Iris pigment epithelial cell (primary cell): ENCODE measurements at regions not wholly inside any gene's neighbourhood (a gene's known extent, or its start where the extent isn't known, plus 50 kb on each side); places are given as distances from the start of the nearest gene placed in this dataset.
"Not testable (repeated sequence)": the region's sequence is repeated elsewhere in the genome, so short reads cannot be mapped to it uniquely, and the experiment has no call there.

Source experiments
- DNase-seq: peaks from one replicate; pipeline ENCODE4 v3.0.0-alpha.2; 2011; ENCODE audit warnings: low read depth

- DNase-seq: no peak
Observed at GRCh38 chr20:11174861-11175260, 501.1 kb upstream of the JAG1 start.

DNA sequence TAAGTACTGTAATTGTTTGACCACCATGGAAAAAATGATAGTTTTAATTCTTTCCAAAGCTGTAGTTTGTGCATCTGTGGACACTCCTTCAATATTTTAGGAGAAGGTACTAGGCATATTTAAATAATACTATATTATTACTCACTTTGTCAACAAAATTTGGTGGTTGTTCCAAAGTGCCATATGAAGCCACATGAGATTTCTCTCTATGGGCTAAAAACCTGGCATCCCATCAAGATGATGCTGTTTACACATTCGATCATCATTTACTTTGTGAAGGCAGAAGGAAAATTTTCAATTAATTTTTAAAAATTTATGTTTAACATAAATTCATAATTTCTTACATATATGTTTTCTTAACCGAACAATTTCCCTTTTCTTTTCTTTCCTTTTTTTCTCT is 502.6 kb upstream of the JAG1 start:
- DNase-seq: no peak

GRCh38 chr20:11178946-11179654 is 505.3 kb upstream of the JAG1 start:
- DNase-seq: peak; percentile 92

- DNase-seq: no peak
Observed at GRCh38 chr20:11180186-11180585, 506.4 kb upstream of the JAG1 start.

- not testable (repeated sequence) for DNase-seq
Observed at GRCh38 chr20:11181129-11181528, 507.3 kb upstream of the JAG1 start.

GRCh38 chr20:11181966-11182365 is 508.2 kb upstream of the JAG1 start:
- no peak for DNase-seq

- peak; percentile 49 for DNase-seq
Observed at GRCh38 chr20:11182720-11183119, 508.9 kb upstream of the JAG1 start.

- peak; percentile 51 for DNase-seq
Observed at GRCh38 chr20:11186301-11187008, 512.7 kb upstream of the JAG1 start.

DNA sequence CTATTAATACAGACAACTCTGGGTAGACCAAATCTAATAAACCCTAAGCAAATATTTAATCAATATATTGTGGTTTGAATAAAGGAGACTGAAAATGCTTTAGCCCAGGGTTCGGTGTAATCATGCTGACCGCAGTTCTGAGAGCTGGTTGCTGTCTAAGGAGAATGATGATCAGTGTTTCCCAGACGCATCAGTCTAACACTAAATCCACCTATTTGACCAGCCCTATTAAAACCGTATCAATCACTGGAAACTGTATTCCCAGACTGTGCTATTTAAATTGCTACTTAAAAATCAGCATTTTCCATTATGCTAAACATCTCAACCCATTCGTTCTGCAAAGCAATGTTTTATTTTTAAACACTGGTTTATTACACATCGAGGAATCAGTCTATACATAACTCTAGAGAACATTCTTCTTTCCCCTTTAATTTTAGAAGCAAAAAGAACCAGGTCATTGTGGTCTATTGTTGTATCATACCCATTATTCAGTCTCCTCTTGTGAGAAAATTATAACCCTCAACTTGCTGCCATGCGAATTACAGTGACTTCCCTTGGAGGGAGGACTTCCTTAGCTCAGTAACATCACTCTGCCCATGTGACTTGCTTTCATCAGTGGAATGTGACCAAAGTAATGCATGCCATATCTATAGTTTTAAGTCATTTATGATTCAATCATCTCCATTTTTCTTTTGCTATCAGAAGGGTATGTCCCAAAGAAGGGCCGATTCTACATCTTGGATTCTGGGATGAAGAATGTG is 515.2 kb upstream of the JAG1 start:
- no peak for DNase-seq

DNA sequence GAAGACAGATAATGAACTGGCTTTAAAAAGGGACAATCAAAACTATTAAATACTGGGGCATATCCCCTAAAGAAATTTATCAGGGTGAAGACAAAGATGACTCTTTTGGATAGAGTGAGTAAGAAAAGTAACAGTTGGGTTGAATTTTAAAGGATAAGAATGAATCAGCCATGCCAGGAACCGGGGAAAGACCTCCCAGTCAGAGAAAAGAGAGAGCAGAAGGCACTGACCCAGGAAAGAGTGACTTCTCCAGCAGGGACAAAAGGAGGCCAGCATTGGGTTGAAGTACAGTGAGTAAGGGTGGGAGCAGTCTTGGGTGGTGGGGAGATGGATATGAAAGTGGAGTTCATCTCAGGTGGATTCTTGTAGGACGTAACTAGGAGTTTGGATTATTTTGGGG is 516.9 kb upstream of the JAG1 start:
- no peak for DNase-seq

DNA sequence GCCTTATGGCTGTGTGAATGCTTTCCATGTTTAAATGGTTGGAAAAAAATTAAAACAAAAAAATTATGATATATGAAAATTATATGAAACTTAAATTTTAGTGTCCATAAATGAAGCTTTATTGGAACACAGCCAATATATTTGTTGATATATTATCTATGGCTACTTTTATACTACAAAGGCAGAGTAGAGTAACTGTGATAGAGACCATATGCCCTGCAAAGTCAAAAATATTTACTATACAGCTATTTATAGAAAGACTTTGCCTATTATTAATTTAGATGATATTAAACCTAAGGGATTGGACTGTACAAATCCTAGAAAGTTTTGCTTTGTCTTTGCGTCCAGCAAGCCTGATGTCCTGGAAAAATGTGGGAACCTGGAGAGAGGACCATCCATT is 518.3 kb upstream of the JAG1 start:
- DNase-seq: no peak

- DNase-seq: peak; percentile 60
Observed at GRCh38 chr20:11193241-11193640, 519.4 kb upstream of the JAG1 start.

GRCh38 chr20:11195169-11195568 is 521.4 kb upstream of the JAG1 start:
- no peak for DNase-seq

- DNase-seq: peak; percentile 84
Observed at GRCh38 chr20:11195899-11196558, 522.2 kb upstream of the JAG1 start.

DNA sequence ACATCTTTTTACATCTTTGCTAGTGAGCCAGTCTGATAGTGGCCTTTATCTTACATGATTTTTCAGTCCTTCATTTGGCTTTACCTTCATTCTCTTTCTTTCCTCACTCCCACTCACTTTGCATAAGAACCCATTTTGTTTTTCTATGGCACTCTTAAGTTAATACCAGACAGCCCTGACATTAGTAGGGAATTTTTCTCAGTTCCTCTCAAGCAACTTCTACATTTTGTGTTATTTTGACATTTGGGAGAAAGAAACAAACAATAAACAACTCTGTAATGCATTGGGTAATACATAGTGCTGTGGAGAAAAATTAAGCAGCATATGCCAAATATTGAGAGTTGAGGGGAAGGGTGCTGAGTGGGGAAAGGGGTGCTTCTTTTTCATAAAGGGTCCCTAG is 524.1 kb upstream of the JAG1 start:
- DNase-seq: no peak

GRCh38 chr20:11200423-11200822 is 526.6 kb upstream of the JAG1 start:
- DNase-seq: no peak

- peak; percentile 71 for DNase-seq
Observed at GRCh38 chr20:11204926-11205768, 531.3 kb upstream of the JAG1 start.

DNA sequence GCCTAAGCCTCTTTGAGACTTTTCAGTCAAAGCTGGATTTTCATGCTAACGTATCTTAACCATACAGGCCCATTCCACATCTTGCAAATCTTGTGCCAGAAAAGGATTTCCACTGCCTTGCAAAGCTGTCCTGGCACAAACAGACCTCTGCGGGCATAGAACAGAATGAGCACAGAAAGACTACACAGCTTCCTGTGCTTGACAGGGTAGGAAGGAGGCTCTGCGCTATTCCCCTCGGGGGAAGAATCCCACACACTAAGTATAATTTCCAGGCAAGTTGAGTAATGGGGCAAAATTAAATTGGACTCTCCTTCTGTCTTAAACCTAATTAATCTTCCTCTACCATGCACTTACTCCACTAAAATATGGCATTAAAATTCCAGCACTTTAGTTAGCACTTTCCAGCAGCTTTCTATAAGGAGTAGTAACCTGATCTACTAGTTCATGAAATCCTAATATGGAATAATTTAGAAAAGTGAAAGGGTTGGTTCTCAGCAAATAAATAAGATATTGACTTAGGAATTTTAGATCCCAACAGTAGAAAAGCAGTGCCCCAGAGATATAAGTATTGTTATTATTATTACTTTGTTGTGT is 532.1 kb upstream of the JAG1 start:
- DNase-seq: no peak

GRCh38 chr20:11207749-11208502 is 534.1 kb upstream of the JAG1 start:
- peak; percentile 62 for DNase-seq

GRCh38 chr20:11210611-11211010 is 536.8 kb upstream of the JAG1 start:
- no peak for DNase-seq
